Prostate gland (tissue), 2 donors: ENCODE measurements at regions not wholly inside any gene's neighbourhood (a gene's known extent, or its start where the extent isn't known, plus 50 kb on each side); places are given as distances from the start of the nearest gene placed in this dataset.

Source experiments
- POLR2A ChIP-seq: fragments of 450-650 bp; IDR thresholded peaks from one replicate; pipeline ENCODE4 v1.6.1; 2016; ENCODE audit warnings: antibody characterized with exemption, mild to moderate bottlenecking
- POLR2AphosphoS5 ChIP-seq: sonication (generic); formaldehyde crosslinking; IDR thresholded peaks from one replicate; pipeline ENCODE4 v1.6.1; 2017; ENCODE audit warnings: antibody characterized with exemption
- TF ChIP-seq, protein P1 (sequence below), 4 experiments: fragments of 200-600 bp in 2 of 4; fragments of 450-650 bp in 2 of 4; sonication (generic) in 2 of 4; IDR thresholded peaks; 1 replicate in 3 of 4; 2 replicates in 1 of 4; pipeline ENCODE4 v1.5.1; 2016 to 2019; ENCODE audit warnings: antibody characterized with exemption in 4 of 4, mild to moderate bottlenecking in 2 of 4, moderate library complexity in 2 of 4

GRCh38 chr1:100629391-100629790 lies 90.2 kb upstream of the VCAM1 start:
- TF ChIP-seq, protein P1, sequence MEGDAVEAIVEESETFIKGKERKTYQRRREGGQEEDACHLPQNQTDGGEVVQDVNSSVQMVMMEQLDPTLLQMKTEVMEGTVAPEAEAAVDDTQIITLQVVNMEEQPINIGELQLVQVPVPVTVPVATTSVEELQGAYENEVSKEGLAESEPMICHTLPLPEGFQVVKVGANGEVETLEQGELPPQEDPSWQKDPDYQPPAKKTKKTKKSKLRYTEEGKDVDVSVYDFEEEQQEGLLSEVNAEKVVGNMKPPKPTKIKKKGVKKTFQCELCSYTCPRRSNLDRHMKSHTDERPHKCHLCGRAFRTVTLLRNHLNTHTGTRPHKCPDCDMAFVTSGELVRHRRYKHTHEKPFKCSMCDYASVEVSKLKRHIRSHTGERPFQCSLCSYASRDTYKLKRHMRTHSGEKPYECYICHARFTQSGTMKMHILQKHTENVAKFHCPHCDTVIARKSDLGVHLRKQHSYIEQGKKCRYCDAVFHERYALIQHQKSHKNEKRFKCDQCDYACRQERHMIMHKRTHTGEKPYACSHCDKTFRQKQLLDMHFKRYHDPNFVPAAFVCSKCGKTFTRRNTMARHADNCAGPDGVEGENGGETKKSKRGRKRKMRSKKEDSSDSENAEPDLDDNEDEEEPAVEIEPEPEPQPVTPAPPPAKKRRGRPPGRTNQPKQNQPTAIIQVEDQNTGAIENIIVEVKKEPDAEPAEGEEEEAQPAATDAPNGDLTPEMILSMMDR (IDR thresholded peaks at IDR 0.05): no peak
- TF ChIP-seq POLR2A: no peak
- TF ChIP-seq POLR2AphosphoS5: no peak
